ENCODE measurements at regions not wholly inside any gene's neighbourhood (a gene's known extent, or its start where the extent isn't known, plus 50 kb on each side); places are given as distances from the start of the nearest gene placed in this dataset.

DNA sequence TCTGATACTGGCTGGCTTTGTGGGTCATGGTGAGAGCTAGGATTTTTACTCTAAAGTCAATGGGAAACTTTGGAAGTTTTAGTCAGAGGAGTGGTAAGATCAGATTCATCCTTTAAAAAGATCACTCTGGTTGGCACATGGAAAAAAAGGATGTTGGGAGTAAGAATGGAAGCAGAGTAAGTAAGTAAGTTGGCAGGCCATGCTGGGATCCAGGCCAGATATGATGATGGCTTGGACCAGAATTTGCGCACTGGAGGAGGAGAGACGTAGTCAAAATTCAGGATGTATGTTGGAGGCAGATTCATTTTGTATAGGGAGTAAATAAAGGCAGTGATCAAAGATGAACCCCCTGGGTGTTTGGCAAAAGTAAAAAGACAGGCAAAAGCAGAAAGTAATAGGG is 283.3 kb upstream of the THSD7B start:
- no peak for DNase-seq (ENCODE audit: extremely low read depth in 1 of 2, low read depth in 1 of 2)

DNA sequence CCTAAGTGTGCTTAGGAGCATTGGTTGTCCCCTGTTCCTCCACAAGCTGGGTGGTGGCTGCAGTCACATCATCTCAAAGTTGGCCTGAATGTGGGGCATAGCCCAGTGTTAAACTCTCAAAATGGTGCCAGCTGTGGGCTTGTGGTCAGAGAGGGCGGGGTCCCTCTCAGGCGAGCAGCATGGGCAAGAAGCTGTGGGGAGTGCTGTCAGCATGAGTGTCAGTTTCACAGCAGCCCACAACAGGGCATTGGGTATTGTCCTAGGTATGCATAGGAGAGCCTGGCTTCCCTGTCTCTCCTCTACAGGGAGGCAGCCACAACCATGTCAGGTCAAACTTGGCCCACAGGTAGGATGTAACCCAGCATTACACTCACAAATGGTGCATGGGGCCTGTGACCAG is 285.6 kb upstream of the THSD7B start:
- no peak for DNase-seq (ENCODE audit: extremely low read depth in 1 of 2, low read depth in 1 of 2)

GRCh38 chr2:136468799-136469369 is 296.5 kb upstream of the THSD7B start:
- DNase-seq (ENCODE audit: extremely low read depth in 1 of 2, low read depth in 1 of 2): no peak

GRCh38 chr2:136452528-136452927 is 312.8 kb upstream of the THSD7B start:
- no peak for DNase-seq (ENCODE audit: extremely low read depth in 1 of 2, low read depth in 1 of 2)

DNA sequence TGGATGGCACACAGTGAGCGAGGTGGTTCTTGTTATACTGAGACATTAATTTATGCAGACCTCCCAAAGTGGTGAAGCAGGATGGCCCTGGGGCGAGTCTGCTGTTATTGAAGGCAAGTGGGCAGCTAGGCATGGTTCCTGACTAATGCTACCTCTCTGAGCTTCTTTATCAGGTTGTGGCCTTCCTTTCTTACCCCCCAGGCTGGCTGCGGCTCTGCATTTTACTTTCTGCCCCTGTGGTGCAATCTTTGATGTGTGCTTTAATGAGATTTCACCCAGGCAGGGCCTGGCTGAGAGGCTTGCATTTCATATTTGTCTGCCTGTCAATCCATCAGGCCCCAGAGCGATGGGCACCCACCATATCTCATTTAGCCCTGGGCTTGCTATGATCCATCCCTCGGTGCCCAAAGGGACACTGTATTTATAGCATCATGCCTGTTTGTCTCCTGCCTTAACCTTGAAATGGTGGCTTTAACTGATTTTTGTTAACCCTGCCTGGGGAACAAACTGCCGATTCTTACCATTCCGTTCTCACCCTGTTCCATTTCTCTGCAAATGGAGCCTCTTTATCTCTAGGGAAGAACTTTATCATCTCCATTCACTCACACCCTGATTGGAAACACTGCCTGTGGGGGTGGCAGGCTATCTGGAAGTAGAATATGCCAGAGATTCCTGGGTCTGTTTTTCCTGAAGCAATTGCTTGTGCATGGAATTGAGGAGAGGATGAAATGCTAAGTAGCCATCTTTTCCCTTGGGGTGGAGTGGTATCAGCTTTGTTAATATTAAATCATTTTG is 316.2 kb upstream of the THSD7B start:
- no peak for DNase-seq (ENCODE audit: extremely low read depth in 1 of 2, low read depth in 1 of 2)

GRCh38 chr2:136448432-136448831 is 316.9 kb upstream of the THSD7B start:
- no peak for DNase-seq (ENCODE audit: extremely low read depth in 1 of 2, low read depth in 1 of 2)

DNA sequence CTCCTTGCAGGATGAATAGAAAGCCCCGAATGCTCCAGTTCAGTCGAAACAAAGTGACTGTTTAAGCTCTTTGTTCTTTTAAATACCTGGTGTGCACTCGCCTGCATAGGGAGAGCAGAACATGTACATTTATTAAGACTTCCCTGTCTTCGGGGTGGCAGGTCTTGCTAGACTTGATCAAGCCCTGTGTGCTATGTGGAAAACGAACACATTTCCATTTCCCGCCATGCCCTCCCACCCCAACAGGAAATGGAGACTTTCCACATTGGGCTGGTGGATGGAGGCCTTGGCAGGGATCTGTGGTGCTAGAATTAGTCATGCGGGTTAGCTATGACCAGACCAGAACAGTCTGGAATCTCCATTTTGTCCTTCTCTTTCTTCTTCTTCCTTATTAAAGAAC is 321.0 kb upstream of the THSD7B start:
- DNase-seq (ENCODE audit: extremely low read depth in 1 of 2, low read depth in 1 of 2): no peak

DNA sequence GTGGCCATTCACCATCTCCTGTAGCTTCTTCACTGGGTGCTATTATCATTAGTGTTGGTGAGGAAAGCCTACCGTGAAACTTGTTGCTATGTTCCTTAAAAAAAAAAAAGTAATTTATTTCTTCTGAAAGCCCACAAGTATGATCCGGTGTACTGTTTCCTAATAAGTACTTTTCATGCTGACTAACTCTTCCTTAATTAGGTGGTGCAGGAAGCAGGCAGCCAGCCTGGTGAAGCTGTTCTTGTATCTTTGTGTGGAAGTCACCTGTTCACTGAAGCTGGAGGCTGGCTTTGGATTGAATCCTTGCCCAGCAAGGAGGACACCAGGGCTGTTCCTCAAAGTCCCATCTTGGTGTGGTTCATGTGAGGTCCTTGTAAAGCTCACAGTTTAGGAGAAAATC is 321.7 kb upstream of the THSD7B start:
- DNase-seq (ENCODE audit: extremely low read depth in 1 of 2, low read depth in 1 of 2): no peak

DNA sequence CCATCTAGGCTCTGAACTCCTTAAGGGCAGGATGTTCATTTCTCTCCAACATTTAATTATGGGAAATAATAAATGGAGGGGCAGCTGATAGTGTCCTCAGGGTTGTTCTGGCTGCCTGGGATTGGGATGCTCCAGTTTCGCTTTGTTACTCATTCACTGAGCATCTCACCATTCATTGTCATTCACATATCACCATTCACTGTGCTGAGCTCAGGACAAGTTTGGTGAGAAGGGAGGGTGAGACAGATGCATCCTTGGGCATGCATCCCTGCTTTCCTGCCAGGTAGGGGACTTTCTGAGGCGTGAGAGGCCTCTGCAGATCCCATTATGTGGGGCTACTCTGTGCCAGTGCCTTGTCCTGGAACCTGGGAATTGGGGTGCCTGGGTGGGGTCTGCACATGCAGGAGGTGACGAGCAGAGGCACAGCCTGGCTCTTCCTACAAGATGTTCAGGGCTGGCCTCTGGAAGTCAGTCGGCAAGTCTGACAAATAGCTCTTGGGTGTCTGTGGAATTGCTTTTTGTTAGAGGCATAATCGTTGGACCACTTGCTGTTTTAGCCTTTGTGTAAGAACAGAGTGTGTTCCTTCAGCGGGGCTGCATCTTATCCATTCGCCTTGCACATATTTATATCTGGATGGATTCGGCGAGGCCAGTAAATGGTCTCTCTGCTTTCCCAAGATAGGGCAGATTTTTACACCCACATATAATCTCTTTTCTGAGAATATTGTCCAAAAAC is 323.2 kb upstream of the THSD7B start:
- no peak for DNase-seq (ENCODE audit: extremely low read depth in 1 of 2, low read depth in 1 of 2)

DNA sequence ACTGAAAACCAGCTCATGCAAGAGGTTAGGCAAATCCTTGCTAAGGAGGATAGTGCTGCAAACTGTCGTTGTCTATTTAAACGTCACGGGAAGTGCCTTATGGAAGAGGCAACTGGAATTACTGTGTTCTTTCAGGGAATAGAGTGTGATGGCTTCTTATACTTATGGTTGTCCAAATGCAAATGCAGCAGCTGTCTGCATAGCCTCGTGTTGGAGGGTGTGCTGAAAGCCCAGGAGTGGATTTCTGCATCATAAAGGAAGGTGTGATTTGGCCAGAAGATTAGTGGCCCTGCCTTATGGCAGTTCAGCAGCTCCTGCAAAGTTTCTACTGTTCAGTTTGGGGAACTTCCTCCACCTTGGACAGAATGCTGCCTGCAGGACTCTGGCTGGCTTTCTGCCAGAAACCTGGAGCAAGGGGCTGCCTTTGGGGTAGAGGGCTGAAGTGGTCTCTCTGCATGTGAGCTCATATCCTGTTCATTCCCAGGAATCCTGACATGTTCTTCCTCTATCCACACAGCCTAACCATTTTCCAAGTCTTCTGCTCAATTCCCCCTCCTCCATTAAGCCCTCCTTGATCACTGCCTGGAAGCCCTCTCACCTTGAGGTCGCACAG is 321.2 kb upstream of the CXCR4 start:
- no peak for DNase-seq (ENCODE audit: extremely low read depth in 1 of 2, low read depth in 1 of 2)

DNA sequence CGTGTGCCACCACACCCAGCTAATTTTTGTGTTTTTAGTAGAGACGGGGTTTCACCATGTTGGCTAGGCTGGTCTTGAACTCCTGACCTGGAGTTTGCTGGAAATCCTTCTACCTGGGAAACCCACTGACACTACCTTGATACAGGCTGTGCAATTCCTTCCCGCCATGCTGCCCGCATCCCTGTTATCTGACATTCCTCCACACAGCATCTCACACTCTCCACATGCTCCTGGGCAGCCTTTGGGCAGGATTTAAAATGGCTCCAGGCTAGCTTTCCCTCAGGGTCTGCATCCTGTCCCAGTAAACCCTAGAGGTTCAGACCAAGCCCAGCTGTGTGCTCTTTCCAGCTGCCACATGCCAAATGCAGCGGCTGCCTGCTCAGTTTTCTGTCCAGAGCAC is 319.5 kb upstream of the CXCR4 start:
- no peak for DNase-seq (ENCODE audit: extremely low read depth in 1 of 2, low read depth in 1 of 2)

DNA sequence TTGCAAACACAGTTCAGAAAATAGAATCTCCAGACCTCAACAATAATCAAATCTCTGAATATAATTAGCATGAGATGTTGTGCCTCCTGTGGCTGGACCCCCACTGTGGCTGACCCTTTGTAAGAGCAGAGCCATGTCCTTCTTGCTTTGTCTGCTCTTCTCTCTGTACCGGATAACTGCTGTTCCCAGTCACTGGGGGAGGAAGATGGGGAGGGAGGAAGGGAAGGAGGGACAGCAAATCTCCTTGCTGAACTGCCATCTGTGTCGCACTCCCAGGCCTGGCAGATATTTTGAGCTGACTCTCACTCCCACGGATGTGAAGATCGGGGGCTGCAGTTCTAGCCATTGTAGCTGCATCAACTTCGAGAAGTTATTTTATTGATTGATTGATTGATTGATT is 319.0 kb upstream of the CXCR4 start:
- DNase-seq (ENCODE audit: extremely low read depth in 1 of 2, low read depth in 1 of 2): no peak

- DNase-seq (ENCODE audit: extremely low read depth in 1 of 2, low read depth in 1 of 2): no peak
Measured at GRCh38 chr2:136434251-136434715, 316.3 kb upstream of the CXCR4 start.

DNA sequence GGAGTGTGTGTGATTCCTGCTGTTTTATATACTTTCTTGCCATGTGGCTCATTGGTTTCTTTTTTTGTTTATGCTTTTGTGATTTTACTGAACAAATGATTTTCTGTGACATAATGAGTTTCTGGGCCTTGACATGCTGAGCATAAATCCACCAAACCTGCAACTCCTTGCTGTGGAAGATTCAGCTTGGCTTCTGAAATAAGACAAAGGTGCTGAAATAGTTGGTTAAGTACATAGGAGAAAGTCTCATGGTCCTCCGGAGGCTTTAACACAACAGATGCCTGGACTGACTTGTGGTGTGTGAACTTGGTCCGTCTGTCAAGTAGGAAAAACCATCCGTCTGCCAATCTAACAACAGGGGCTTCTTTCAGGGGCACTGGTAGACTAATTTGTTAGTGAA is 315.3 kb upstream of the CXCR4 start:
- no peak for DNase-seq (ENCODE audit: extremely low read depth in 1 of 2, low read depth in 1 of 2)

DNA sequence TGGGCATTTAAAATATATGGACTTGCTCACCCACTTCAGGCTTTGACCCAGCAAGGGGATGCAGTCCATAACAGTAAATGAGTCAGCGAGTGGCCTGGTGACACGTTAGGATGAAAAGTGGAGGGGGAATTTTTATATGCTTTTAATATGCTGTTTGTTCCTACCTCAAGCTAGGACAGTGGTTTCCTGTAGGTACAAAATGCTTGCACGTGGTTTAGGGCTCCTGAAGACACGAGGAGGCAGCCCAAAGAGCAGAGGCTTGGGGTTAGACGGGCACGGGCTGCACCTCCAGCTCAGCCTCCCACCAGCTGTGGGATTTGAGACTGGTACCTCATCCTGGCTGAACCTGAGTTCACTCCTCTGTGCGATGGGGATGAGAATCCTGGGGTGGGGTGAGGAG is 306.2 kb upstream of the CXCR4 start:
- no peak for DNase-seq (ENCODE audit: extremely low read depth in 1 of 2, low read depth in 1 of 2)

DNA sequence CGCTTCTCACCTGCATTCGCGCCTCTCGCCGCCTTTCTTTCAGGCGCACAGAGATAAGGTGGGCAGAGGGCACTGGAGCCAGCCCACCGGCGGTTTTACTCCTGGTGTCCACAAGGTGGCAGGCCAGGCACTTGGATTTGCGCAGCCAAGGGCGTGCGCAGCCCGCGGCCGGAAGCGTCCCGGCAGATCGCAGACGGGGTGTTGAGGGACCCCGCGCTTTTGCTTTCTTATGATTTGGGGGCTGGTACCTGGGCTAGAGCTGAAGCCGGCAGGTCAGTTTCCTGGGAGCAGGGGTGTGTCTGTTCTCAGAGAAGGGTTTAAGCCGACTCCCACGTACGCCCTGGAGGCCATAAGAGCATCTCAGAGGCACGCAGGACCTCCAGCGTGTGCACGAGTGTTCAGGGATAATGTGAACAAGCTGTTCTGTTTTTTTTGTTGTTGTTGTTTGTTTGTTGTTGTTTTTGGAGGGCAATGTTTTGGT is 305.6 kb upstream of the CXCR4 start:
- DNase-seq (ENCODE audit: extremely low read depth in 1 of 2, low read depth in 1 of 2): peak; percentile 64 to 71

DNA sequence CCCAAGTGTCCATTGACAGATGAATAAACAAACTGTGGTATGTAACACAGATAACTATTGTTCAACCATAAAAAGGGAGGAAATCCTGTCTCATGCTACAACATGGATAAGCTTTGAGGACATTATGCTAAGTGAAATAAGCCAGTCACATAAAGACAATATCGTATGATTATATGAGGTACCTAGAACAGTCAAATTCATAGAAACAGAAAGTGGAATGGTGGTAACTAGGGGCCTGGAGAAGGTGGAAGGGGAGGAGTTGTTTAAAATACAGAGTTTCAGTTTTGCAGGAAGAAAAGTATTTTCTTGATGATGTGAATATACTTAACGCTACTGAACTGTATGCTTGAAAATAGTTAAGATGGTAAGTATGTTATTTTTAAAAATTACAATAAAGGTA is 304.6 kb upstream of the CXCR4 start:
- no peak for DNase-seq (ENCODE audit: extremely low read depth in 1 of 2, low read depth in 1 of 2)

GRCh38 chr2:136420346-136420745 is 302.4 kb upstream of the CXCR4 start:
- DNase-seq (ENCODE audit: extremely low read depth in 1 of 2, low read depth in 1 of 2): no peak

DNA sequence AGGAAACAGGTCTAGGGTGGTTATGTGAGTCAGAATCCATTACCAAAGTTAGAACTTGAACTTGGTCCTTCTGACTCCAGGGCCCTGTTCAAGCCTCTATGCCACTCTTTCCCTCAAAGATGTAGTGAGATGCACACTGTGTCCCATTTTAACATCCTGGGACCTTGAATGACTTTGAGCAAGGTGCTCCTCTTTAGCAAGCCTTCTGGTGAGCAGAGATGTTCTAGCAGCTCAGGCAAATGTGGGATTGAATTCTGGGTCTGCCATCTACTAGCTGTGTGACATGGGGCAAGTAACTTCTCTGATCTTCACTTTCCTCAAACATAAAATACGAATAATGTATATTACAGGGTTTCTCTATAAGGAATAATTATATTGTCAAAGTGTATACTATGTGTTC is 294.0 kb upstream of the CXCR4 start:
- DNase-seq (ENCODE audit: extremely low read depth in 1 of 2, low read depth in 1 of 2): no peak

GRCh38 chr2:136410673-136411072 is 292.7 kb upstream of the CXCR4 start:
- no peak for DNase-seq (ENCODE audit: extremely low read depth in 1 of 2, low read depth in 1 of 2)

DNA sequence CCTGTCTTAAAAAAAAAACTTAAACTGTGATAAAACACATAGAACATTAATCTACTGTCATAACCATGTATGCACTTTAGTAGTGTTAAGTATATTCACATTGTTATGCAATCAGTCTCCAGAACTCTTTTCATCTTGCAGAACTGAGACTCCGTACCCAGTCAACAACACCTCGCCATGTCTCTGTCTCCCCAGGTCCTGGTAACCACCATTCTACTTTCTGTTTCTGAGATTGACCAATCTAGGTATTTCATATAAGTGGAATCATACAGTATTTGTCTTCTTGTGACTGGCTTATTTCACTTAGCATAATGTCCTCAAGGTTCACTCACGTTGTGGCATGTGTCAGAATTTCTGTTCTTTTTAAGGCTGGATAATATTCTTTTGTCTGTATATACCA is 290.8 kb upstream of the CXCR4 start:
- no peak for DNase-seq (ENCODE audit: extremely low read depth in 1 of 2, low read depth in 1 of 2)

DNA sequence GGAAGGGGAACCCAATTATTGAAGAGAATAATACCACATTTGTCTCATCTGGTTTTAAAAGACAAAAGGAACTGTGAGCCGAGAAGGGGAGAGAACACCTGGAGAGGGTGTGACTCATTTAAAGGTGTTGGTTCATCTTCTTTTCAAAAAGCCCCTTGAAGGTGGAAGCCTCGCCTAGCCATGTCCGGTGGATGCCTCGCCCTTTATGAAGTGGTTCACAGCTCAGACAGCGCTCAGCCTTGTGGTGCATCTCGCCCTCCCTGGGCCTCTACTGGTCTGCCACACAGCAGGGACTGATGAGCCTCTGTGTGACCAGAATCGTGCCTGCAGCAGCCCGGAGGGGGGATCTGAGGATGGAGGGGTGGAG is 290.0 kb upstream of the CXCR4 start:
- DNase-seq (ENCODE audit: extremely low read depth in 1 of 2, low read depth in 1 of 2): no peak

Measured in stimulated activated CD8-positive, alpha-beta memory T cell treated with anti-CD3 and anti-CD28 coated beads, Interleukin-7, amount 100 ng/mL, for 48 hours (primary cell).